HG03064 (cell line): ENCODE measurements at regions not wholly inside any gene's neighbourhood (a gene's known extent, or its start where the extent isn't known, plus 50 kb on each side); places are given as distances from the start of the nearest gene placed in this dataset.
"Not testable (repeated sequence)": the region's sequence is repeated elsewhere in the genome, so short reads cannot be mapped to it uniquely, and the experiment has no call there.

ENCODE experiments used
- ATAC-seq: cut with Tn5 transposase; IDR thresholded peaks from one replicate; pipeline ENCODE4 v1.9.1; 2021; ENCODE audit warnings: low read depth; ENCODE audit not compliant: unreplicated experiment

- no peak for ATAC-seq
Observed at GRCh38 chr1:61581251-61581650, 143.7 kb downstream of the TM2D1 start.

GRCh38 chr1:61580417-61580816 lies 144.5 kb downstream of the TM2D1 start:
- no peak for ATAC-seq

GRCh38 chr1:61579802-61580201 lies 145.1 kb downstream of the TM2D1 start:
- no peak for ATAC-seq

GRCh38 chr1:61572046-61572445 lies 152.9 kb downstream of the TM2D1 start:
- no peak for ATAC-seq

GRCh38 chr1:61570191-61570590 lies 154.8 kb downstream of the TM2D1 start:
- ATAC-seq = no peak

GRCh38 chr1:61569303-61569621 lies 155.7 kb downstream of the TM2D1 start:
- ATAC-seq = no peak

- no peak for ATAC-seq
Observed at GRCh38 chr1:61568460-61569302, 156.3 kb downstream of the TM2D1 start.

GRCh38 chr1:61566177-61566576 lies 158.8 kb downstream of the TM2D1 start:
- ATAC-seq = no peak

GRCh38 chr1:61563611-61564010 lies 161.3 kb downstream of the TM2D1 start:
- no peak for ATAC-seq

- no peak for ATAC-seq
Observed at GRCh38 chr1:61561666-61562065, 163.3 kb downstream of the TM2D1 start.

- ATAC-seq = no peak
Observed at GRCh38 chr1:61560385-61560784, 164.6 kb downstream of the TM2D1 start.

GRCh38 chr1:61556631-61557030 lies 168.3 kb downstream of the TM2D1 start:
- ATAC-seq = no peak

GRCh38 chr1:61552630-61553305 lies 172.2 kb downstream of the TM2D1 start:
- ATAC-seq = no peak

- ATAC-seq = not testable (repeated sequence)
Observed at GRCh38 chr1:61547302-61547701, 177.6 kb downstream of the TM2D1 start.

- ATAC-seq = not testable (repeated sequence)
Observed at GRCh38 chr1:61544870-61545269, 180.1 kb downstream of the TM2D1 start.

- ATAC-seq = not testable (repeated sequence)
Observed at GRCh38 chr1:61543498-61543897, 181.4 kb downstream of the TM2D1 start.

GRCh38 chr1:61539720-61540462 lies 185.1 kb downstream of the TM2D1 start:
- no peak for ATAC-seq

GRCh38 chr1:61538228-61538627 lies 186.7 kb downstream of the TM2D1 start:
- no peak for ATAC-seq

- no peak for ATAC-seq
Observed at GRCh38 chr1:61536174-61537108, 188.5 kb downstream of the TM2D1 start.

GRCh38 chr1:61534847-61535246 lies 190.1 kb downstream of the TM2D1 start:
- ATAC-seq = no peak
